Right lung (tissue), 2 donors: ENCODE measurements at regions not wholly inside any gene's neighbourhood (a gene's known extent, or its start where the extent isn't known, plus 50 kb on each side); places are given as distances from the start of the nearest gene placed in this dataset.

Source experiments
- DNase-seq, 2 donors: peaks; one replicate each; pipeline ENCODE4 v3.0.0-alpha.2; 2013

DNA sequence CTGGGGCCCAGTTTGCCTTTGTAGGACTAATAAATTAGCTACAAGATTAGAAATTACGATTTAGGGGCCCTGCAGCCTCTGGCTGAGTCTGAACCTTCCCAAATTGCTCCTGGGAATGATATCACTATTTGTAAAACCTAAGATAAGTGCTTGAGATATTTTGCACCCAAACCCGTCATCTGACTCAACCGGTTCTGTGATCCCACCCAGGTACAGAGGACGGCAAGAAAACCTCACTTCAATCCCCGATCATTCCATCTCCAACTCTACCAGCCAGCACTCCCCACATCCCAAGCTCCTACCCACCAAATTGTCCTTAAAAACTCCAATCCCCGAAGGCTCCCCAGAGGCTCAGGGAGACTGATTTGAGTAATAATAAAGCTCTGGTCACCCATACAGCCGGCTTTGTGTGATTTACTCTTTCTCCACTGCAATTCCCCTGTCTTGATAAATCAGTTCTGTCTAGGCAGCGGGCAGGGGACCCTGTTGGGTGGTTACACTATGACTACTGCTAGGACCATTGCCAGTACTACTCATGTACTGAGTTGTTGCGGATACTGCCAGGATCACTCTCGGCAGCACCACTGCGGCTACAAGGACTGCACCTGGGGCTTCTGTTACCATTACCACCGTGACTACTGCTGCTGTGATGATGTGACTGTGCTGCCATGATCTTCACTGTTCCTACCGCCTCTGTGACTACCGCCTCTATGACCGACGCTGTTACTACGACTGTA, 73.1 kb downstream of the IRF8 start:
- no peak for DNase-seq

DNA sequence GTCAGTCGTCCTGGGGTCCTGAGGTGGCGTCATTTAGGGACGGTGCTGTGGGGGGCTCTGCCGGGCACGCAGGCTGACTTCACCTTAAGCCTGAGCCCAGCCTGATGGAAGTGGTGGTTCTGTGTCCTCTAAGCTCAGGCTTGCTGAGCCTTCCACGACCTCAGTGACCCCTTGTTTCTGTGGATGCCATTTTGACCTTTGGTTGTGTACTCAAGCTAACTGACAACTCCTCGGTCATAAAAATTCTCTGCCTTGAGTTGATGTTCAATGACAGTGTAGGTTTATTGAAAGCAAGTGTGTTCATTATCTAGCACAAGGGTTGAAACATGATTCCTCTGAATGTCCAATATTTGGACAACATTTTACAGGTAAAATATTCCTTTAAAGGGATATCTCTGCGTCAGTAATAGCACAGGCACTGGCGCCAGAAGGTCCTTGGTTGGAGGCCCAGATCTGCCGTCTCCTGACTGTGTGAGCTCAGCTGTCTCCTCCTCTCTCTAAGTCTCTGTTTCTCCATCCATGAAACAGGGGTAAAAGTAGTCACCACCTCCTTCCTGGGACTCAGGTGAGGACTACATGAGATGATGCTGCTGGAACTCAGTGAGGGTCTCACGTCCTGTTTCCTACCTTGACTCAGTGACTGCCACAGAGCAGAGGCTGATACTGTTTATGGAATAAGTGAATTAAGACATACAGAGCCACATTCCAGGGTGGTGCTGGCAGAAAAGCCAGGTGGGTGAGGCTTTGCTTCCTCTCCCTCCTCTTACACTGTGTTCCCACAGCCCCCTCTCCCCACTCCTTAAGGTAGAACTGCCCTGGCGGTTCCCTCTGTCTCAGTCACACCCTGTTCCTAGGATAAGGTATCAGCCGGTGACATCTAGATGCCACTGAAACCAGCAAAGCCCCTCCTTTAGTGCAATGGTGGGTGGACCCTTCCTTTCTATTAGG, 75.7 kb downstream of the IRF8 start:
- peak in 1 of 2 donors; percentile 32 for DNase-seq

DNA sequence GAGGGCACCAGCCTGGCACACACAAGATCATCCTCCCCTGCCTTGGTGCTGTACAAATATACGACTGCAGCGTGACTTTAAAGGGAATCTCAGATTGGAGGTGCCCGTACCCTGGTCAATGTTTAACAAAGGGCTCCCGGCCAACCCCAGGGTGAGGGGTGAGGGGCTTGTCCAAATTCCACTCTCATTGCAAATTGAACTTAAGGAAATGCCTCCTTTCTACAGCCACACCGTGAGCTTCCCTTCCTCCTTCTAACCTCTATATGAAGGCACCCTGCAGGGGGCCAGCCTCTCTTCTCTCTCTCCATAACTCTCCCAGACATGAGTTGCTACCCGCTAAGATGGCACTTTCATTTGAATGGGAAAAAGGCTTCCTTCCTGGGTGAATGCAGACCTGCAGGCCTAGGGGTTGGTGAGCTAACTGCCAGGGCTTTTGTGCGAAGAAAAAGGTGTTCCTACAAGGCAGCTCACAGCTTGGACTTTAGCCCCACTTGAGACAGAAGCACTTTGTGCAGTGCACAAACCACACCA, 76.6 kb downstream of the IRF8 start:
- peak in 1 of 2 donors; percentile 49 for DNase-seq

DNA sequence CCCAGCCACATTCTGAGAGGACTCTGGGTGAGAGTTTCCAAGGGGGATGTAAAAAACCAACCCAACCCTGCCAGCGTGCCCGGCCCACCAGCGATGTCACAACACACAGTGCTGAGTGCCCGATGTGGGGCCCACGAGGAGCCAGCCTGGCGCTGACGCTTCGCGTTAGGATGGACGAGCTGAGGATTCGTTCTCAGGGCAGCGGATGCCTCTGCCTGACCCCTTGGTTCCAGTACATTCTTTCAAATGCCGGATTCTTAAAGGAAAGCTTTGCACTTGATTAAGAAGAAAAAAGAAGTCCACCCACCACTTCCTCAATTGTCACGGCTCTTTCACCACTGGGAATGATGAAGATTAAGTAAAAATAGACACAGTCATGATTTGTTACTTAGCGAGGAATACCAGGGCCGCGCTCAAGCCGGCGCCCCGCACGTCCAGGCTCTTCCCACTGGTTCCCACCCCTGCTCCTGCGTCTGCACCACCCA, 79.4 kb downstream of the IRF8 start:
- no peak for DNase-seq

DNA sequence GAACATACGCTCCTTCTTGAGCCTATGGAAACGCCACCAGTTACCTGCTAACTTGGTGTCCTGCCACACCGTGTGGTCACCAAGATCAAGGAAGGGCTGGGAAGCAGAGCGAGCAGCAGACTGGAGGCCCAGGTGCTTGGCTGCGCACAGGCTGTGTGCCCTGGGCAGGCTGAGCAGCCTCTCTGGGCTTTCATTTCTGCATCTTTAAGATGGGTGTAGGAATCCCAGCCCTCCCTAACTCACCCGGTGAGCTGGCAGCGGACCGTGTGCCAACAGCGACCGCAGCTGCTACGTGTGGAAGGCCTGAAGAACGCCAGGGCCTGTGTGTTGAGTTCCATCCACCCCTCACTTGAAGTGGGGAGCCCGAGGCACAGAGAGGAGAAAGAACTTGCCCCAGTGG, 80.0 kb downstream of the IRF8 start:
- no peak for DNase-seq

DNA sequence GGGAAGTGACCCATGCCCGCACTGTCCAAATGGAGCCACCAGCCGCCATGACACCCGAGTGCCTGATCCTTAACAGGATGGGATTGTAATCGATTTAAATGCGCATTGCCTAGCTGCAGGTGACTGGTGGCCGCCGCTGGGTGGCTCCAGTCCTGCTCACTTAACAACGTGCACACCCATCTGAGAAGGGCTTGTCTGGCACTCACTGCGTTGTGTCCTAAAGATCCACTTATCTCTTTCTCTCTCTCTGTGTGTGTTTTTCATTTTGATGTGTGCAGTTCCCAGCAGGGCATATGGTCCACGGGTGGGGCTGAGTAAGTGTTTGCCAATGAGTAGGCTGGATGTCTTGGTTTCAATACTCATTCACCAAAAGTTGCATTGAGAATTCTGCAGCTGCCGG, 80.6 kb downstream of the IRF8 start:
- DNase-seq, result no peak

DNA sequence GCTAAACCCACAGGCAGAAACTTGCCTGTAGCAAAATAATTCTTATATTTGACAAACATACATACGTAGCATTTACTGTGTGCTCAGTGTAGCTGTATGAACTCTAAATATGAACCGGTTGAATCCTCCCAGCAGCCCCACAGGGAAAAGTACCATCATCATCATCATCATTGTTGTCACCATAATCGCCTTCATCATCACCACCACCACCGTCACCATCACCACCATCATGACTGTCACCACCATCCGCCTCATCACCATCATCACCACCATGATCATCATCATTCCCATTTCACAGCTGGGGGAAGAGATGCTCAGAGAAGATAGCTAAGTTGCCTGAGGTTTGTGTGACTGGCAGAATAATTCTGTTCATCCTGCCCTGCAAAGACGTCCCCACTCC, 81.7 kb downstream of the IRF8 start:
- DNase-seq, result no peak

DNA sequence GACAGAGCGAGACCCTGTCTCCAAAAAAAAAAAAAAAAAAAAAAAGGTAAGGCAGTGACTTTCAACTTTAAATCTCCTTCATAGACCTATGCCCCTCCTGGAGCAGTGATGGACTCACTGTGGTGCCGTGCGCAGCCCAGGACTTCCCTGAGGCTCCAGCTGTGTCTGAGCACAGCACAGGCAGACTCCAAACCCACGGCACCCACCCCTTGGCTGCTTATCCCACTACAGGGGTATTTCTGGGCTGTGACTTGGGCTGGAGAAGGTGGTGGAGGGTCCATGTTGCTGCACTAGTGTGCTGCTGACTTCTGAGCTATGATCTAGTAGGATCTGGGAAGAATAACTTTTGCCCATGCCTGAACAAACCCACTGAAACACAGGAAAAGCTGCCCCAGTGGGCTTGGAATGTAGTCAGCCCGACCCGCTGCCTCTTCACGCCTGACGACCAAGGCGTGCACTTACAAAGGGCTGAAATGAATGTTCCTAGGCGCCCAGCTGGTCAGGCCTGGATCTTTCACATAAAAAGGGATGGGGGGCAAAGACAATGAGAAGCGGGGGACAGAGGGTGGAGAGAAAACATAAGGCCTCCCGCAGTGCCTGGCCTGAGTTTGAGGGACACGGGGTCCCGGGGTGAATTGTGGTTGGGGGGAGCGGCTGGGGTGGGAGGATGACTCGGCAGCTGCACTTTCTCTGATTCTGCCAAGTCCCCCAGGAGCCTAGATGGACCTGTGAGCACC, 83.0 kb downstream of the IRF8 start:
- DNase-seq, result no peak

DNA sequence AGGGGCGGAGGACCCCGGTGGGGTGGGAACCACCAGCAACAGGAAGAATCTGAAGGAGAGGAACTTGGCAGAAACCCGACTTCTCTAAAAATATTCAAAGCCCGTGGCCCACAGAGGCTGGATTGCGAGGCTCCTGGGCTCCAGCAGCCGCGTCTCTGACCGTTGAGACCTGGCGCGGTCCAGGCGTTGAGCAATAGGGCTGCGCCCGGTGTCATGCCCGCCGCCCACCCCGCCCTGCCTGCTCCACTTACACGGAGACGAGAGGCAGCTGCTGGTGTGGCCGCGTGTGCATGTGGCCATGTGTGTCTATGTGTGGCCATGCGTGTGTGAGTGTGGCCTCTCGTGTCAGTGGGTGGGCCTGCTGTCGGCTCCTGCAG, 83.6 kb downstream of the IRF8 start:
- peak in 1 of 2 donors; percentile 38 for DNase-seq

DNA sequence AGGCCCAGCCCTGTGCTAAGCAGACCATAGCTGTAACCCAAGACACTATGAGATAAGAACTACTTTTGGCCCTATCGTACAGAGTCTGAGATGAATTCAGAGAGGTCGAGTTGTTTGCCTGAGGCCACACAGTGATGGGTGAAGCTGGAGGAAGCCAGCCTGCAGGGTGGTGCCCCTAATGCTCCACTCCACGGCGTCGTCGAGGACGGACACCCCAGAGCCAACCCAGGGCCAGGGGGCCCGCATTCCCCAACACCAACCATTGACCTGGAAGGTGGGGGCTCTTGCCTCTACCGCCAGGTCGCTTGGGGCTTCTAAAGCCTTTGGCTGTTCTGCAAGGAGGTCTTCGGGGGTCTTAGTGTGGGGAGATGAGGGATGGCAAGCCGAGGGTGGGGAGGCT, 84.1 kb downstream of the IRF8 start:
- no peak for DNase-seq

DNA sequence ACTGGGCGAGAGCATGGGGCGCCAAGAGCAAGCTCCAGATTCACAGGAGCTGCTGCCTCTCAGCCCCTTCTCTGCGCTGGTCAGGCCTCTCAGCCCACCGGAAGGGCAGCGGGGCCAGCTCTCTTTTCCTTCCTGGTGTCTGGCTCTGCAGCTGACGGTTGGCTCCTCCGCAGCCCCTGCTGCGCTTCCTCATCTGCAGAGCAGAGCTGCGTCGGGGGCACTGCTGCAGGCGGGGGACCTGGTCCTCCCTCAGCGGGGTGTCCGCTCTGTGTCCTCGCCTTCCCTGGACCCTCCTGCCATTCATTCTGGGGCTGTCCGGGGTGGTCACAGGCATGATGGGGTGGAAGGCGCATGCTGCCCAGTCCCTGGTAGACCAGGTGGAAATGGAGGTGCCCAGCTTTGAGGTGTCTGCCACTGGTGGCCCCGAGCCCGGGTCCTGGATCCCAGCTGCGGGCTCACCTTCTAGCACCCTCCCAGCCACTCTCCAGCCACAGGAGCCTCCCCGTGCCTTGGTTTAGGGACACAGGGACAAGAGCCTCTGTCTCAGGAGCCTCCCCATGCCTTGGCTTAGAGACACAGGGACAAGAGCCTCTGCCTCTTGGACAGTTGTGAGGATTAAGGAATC, 84.8 kb downstream of the IRF8 start:
- no peak for DNase-seq

DNA sequence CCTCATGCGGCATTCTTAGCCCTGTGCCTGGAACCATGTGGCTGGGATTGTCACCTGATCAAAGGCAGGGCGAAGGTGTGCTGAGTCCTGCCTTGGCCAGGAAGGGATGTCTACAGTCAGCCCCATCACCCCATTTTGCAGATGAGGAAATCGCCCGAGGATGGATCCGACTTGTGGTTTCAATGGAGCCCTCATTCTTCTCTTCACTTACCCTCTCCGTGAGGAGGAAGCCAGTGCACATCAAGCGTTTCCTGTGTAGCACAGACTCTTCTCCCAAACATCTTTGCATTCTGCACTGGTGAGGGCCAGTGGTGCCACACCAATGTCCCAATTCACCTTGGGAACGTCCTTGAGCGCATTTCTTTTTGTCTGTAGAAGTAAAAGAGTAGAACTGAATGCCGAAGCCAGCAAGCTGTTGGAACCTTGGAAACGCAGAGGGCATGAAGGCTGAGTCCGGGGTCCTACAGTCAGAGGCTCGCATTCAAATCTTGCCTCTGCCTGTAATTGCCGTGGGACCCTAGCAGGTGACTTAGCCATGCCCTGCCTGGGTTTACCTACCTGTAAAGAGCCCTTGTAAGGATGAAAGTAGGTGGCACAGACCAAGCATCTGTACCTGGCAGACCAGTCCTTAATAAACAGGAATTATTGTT, 85.4 kb downstream of the IRF8 start:
- no peak for DNase-seq

DNA sequence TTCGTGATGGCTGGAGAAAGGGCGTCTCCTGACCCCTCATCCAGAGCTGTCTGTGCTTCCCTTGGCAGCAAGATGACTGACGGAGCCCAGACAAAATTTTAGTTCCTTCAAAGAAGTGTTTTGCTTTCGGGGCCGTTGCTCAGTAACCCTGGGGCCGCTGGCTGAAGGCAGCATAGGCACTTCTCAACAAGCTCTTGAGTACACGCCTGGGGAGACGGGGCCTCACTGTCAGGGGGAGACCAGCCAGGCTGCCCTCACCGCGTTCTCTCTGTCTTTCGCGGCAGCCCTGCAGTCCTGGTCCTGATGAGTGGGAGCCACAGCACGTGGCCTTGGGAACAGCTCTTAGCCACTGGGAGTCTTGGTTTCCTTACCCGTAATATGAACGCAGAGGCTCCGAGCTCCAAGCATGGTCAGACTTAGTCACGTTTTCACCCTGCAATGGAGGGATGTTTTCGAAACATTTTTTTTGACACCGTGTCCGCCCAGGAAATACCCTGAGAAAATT, 86.0 kb downstream of the IRF8 start:
- DNase-seq, result peak; percentile 36 to 37

DNA sequence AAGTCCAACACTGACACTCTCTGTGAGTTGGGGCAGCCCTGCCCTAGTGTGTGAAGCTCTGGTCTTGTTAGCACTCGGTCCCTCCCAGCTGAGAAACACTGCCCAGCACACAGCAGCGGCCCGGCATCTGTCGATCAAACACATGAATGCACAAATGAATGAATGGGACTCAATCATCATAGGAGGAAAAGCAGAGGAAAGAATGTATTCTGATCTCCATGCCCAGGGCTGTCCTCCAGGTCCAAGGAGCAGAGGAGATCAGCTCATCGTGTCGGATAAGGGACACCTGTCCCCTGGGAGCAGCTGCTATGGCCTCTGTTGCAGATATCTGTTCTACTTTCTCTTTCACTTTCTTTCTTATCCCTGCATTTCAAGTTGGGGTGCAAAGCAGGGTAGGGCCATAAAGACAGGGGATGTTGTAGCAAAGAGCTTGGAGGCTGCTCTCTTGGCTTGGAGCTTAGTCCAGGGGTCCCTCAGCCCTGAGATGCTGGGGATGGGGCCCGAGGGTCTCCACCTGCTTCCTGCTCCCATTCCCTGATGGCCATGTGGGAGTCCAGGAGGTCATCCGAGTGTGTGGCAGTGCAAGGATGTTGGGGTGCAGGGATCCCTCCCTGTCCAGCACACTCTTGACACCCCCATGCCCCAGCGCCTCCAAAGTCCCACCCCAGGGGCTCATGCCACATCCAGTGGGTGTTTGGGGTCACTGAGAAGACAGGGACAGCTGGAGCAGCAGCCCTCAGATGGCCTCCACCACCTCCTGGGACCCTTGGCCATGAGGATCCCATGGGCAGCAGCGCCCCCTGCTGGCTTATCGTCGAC, 88.2 kb downstream of the IRF8 start:
- no peak for DNase-seq

DNA sequence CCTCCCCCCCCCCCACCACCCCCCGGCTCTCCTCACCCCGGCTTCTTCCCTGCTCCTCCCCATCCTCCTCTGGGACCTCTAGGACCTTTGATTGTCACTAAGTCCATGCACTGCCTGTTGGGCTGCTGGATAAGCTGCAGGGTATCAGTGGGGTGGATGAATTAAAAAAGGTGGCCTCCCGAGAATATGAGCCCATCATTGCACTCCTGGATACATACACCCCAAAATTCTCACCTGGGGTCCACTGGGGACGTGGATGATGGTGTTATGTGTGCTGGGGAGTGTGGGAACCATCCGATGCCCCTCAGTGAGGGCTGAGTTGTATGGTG, 88.8 kb downstream of the IRF8 start:
- no peak for DNase-seq

DNA sequence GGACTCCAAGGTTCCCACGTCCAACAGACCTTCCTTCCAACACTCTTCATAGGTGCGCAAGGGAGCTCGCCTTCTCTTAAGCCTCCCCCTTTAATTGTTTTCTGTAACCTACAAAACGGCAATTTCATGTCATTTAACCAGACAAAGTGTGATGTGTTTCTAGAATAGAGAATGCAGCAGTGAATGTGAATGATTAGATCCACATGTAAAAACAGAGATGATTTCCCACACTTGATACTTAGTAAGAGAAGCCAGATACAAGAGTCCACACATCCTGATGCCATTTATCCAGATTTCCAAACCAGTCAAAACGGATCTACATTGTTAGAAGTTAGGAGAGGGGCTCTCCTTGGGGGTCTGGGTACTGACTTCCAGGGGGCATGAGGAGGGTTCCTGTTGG, 89.3 kb downstream of the IRF8 start:
- DNase-seq, result no peak

DNA sequence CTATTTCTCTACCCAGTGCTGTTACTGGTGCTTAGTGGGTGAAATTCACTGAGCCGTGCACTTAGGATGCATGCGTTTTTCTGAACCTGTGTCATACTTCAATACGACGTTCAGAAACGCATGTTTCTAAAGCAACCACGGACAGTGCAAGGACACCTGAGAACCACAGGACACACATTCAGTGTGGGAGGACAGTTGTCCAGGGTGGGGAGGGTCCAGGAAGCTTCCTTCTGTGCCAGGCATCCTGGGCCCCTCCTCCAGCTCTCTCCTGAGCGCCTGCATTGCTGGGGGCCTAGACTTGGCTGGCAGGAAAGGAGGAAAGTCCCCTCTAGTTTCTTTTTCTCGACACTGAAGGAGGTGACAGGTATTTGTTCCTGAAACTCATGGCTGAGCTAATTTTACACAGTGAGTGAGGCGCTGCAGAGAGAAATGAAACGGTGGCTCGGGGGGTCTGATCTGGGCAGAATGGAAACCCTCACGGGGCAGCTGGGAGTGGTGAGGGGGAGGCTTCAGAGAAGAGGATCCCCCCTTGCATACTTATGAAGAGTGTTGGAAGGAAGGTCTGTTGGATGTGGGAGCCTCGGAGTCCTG, 89.9 kb downstream of the IRF8 start:
- no peak for DNase-seq

DNA sequence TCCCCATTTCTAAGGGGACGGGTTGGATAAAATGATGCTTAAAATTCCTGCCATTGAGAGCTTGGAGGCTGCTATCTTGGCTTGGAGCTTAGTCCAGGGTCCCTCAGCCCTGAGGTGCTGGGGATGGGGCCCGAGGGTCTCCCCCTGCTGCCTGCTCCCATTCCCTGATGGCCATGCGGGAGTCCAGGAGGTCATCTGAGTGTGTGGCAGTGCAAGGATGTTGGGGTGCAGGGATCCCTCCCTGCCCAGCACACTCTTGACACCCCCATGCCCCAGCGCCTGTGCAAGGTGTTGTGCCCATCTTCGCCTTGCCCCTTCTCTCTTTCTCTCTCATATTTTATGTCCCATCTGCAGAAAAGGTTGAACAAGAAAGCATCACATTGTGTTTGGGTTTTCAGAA, 90.4 kb downstream of the IRF8 start:
- DNase-seq, result no peak

DNA sequence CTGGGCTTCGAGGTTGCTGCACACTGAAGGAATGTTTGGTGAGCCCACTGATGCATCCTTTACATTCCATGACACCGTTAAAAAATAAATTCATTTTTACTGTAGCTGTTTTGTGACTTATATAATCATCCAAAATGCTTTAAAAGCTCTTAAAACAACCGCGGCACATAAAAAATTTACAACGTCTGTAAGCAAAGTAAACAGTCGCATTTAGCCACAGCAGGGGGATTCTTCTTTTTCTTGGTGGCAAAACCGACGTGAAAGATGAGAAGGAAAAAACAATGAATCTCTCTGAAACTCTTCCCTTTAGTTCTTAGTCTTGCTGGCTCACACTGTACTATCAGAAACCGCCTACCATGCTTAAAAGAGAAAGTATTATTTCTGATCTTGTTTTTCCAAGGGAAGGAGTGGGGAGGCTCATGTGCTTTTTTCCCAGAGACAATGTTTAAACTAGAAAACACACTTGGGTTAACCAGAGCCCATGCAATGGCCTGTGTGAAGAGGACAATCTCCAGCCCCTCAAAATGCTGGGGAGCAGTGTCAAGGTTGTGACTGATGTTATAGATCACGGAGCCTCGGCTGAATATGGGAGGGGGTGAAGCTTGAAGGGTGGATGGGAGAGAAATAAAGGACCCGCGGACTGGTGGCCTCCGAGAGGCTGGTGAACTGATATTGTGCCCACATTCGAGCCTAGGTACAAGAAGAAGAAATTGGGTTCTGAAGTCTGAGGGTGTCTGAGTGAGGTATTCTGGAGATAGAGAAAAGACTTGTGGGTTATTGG, 91.1 kb downstream of the IRF8 start:
- DNase-seq, result no peak
